SKM-1 (cell line): ENCODE measurements at regions not wholly inside any gene's neighbourhood (a gene's known extent, or its start where the extent isn't known, plus 50 kb on each side); places are given as distances from the start of the nearest gene placed in this dataset.
"Not testable (repeated sequence)": the region's sequence is repeated elsewhere in the genome, so short reads cannot be mapped to it uniquely, and the experiment has no call there.

Experiments used
- DNase-seq: peaks from one replicate; lab custom pipeline; 2025; ENCODE audit not compliant: unreplicated experiment; lab: John Stamatoyannopoulos, UW

- no peak for DNase-seq
Measured at GRCh38 chr2:7368211-7368610, 451.0 kb downstream of the RNF144A start.

- no peak for DNase-seq
Measured at GRCh38 chr2:7373156-7373555, 455.9 kb downstream of the RNF144A start.

GRCh38 chr2:7375901-7376300 is 458.7 kb downstream of the RNF144A start:
- DNase-seq = no peak

- DNase-seq = no peak
Measured at GRCh38 chr2:7377916-7378569, 460.8 kb downstream of the RNF144A start.

GRCh38 chr2:7378591-7378990 is 461.4 kb downstream of the RNF144A start:
- DNase-seq = no peak

GRCh38 chr2:7379799-7380198 is 462.6 kb downstream of the RNF144A start:
- no peak for DNase-seq

- DNase-seq = no peak
Measured at GRCh38 chr2:7384773-7385349, 467.6 kb downstream of the RNF144A start.

- DNase-seq = not testable (repeated sequence)
Measured at GRCh38 chr2:7390311-7390710, 473.1 kb downstream of the RNF144A start.

- no peak for DNase-seq
Measured at GRCh38 chr2:7392076-7392787, 475.0 kb downstream of the RNF144A start.

- DNase-seq = no peak
Measured at GRCh38 chr2:7394195-7394594, 477.0 kb downstream of the RNF144A start.

GRCh38 chr2:7400628-7401027 is 483.4 kb downstream of the RNF144A start:
- no peak for DNase-seq

- DNase-seq = no peak
Measured at GRCh38 chr2:7403092-7403775, 486.0 kb downstream of the RNF144A start.

GRCh38 chr2:7405861-7406715 is 488.9 kb downstream of the RNF144A start:
- DNase-seq = no peak

- DNase-seq = no peak
Measured at GRCh38 chr2:7407001-7407400, 489.8 kb downstream of the RNF144A start.

- no peak for DNase-seq
Measured at GRCh38 chr2:7407906-7408680, 490.9 kb downstream of the RNF144A start.

- no peak for DNase-seq
Measured at GRCh38 chr2:7411691-7412090, 494.5 kb downstream of the RNF144A start.

- no peak for DNase-seq
Measured at GRCh38 chr2:7417845-7418742, 500.9 kb downstream of the RNF144A start.

GRCh38 chr2:7419186-7419585 is 502.0 kb downstream of the RNF144A start:
- no peak for DNase-seq

- no peak for DNase-seq
Measured at GRCh38 chr2:7419814-7420311, 502.7 kb downstream of the RNF144A start.
